Activated T-cell treated with anti-CD3 and anti-CD28 coated beads, Interleukin-2, amount 50 U/mL, for 72 hours (primary cell): ENCODE measurements at regions not wholly inside any gene's neighbourhood (a gene's known extent, or its start where the extent isn't known, plus 50 kb on each side); places are given as distances from the start of the nearest gene placed in this dataset.

Experiments used
- ATAC-seq, 2 donors: fragments of 150-1000 bp; cut with Tn5 transposase; replicated peaks in 1 of 2; 2 replicates each; pipeline ENCODE4 v1.10.0; 2021; ENCODE audit warnings: moderate library complexity in 2 of 2, mild to moderate bottlenecking in 1 of 2
- DNase-seq, 2 donors: peaks; one replicate each; pipeline ENCODE4 v3.0.0; 2021 to 2022; ENCODE audit warnings: mixed read lengths in 1 of 2
- H3K27ac Mint-ChIP-seq: one replicate; pipeline ENCODE4 v1.8.0; 2022; ENCODE audit warnings: mild to moderate bottlenecking, moderate library complexity, mixed read lengths
- H3K27me3 Mint-ChIP-seq: one replicate; pipeline ENCODE4 v1.8.0; 2022; ENCODE audit warnings: low read depth, mixed read lengths
- H3K36me3 Mint-ChIP-seq, 2 donors: one replicate each; pipeline ENCODE4 v1.8.0; 2022; ENCODE audit warnings: mixed read lengths in 2 of 2, mild to moderate bottlenecking in 1 of 2; ENCODE audit not compliant: insufficient read depth in 2 of 2
- H3K4me1 Mint-ChIP-seq: one replicate; pipeline ENCODE4 v1.8.0; 2022; ENCODE audit warnings: low read depth, mixed read lengths
- H3K4me3 Mint-ChIP-seq, 2 donors: one replicate each; pipeline ENCODE4 v1.8.0; 2022; ENCODE audit warnings: mild to moderate bottlenecking in 2 of 2, mixed read lengths in 2 of 2, moderate library complexity in 2 of 2
- H3K9me3 Mint-ChIP-seq, 2 donors: one replicate each; pipeline ENCODE4 v1.8.0; 2022; ENCODE audit warnings: mixed read lengths in 2 of 2

DNA sequence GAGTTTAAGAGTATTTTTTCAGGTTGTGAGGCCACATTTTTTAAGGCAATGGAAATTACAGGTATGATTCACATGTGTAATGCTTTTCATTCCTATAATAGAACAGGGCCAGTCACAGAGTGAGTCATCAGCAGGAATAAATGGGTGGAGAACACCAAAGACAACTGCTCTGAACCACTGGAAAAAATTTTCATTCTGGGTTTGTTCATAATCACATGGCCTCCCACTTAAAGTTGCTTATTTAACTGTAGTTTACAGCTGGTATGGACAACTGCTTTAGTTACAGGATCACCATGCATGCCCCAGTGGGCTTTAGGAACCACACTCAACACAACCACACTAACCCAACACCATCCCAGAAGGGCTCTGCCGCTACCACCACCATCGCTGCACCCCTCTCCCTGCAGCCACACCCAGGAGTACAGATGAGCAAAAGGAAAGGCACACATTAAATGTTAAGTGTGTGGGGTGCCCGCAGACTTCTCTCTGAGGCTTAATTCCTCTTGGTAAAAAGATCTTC lies 107.0 kb upstream of the DST start:
- Mint-ChIP-seq H3K36me3 (no peaks in the 10 kb centered on the region), H3K4me1 (peaks cover 18% of the 10 kb centered on the region), H3K4me3 (no peak overlapping the region), H3K27me3 (no peaks in the 10 kb centered on the region), H3K27ac (no peak overlapping the region), H3K9me3 (no peaks in the 10 kb centered on the region)
- DNase-seq = no peak
- peak in 1 of 2 donors; percentile 32 for ATAC-seq

DNA sequence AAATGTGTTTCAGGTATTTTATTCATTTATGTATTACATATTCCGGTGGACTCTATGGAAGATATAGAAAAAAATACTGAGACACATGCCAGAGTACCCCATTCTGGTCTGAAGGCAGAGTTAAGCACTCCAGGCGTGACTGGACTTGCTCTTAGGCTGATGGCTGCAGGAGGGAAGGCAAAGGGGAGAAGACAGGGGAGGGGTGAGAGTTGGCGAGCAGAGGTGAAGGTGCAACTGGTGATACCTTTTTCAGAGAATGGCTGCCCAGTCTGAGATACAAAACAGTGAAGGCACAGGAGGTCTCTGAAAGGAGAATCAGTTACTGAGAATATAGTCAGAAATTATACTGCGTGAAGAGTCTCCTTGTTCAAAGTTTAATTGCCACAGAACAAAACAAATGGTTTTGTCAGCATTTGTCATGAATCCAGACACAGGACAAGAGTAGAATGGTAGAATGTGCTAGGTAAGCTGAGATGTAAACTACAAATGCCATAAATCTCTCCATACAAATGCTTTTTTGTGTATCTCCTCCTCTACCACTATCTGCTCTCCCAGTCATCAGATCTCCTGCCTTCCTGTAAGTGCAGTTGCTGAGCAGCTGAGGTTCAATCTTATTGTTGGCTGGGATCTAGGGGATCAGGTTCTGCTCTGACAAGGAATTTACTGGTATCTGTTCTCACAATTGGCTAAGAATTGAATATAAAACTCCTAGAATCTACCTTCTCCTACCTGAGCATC lies 104.2 kb upstream of the DST start:
- peaks cover 18% of the 10 kb centered on the region for H3K4me1 Mint-ChIP-seq
- ATAC-seq = no peak
- no peak overlapping the region for H3K4me3 Mint-ChIP-seq
- no peak overlapping the region for H3K27ac Mint-ChIP-seq
- H3K27me3 Mint-ChIP-seq = peaks cover 6% of the 10 kb centered on the region
- H3K36me3 Mint-ChIP-seq = no peaks in the 10 kb centered on the region
- H3K9me3 Mint-ChIP-seq = no peaks in the 10 kb centered on the region
- DNase-seq = no peak

DNA sequence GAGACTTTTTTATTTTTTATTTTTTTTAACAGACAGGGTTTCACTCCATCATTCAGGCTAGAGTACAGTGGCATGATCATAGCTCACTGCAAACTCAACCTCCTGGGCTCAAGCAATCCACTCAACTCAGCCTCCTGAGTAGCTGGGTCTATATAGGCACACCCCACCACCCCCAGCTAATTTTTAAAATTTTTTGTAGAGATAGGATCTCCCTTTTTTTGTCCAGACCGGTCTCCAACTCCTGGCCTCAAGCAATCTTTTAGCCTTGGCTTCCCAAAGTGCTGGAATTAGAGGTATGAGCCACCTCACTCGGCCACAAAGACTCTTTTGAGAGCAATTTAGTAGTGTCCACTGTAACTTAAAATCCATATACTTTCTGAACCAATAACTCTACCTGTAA lies 103.3 kb upstream of the DST start:
- H3K36me3 Mint-ChIP-seq = no peaks in the 10 kb centered on the region
- peaks cover 7% of the 10 kb centered on the region for H3K27me3 Mint-ChIP-seq
- no peak for ATAC-seq
- no peak overlapping the region for H3K4me3 Mint-ChIP-seq
- H3K4me1 Mint-ChIP-seq = peaks cover 18% of the 10 kb centered on the region
- no peaks in the 10 kb centered on the region for H3K9me3 Mint-ChIP-seq
- no peak overlapping the region for H3K27ac Mint-ChIP-seq
- DNase-seq = no peak

DNA sequence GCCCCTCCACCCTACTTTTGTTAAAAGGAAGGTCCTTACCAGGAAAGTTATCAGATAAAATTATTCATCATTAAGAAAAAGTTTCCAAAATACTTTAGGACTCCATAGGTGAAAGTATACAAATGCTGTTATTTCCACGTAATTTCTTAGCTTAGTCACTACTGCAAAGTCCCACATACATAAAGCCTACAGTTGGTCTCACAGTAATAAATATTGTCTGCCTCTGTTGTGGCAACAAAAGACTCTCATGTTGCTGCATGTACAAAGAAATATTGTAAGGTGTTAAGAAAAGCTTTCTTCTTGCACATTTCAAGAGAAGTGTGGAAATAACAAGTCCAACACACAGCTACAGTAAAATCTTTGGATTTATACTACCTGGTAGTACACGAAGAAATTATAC lies 102.4 kb upstream of the DST start:
- H3K4me3 Mint-ChIP-seq = no peak overlapping the region
- H3K9me3 Mint-ChIP-seq = no peaks in the 10 kb centered on the region
- DNase-seq = no peak
- H3K36me3 Mint-ChIP-seq = no peaks in the 10 kb centered on the region
- H3K27ac Mint-ChIP-seq = no peak overlapping the region
- H3K27me3 Mint-ChIP-seq = peaks cover 7% of the 10 kb centered on the region
- peaks cover 13% of the 10 kb centered on the region for H3K4me1 Mint-ChIP-seq
- ATAC-seq = no peak

DNA sequence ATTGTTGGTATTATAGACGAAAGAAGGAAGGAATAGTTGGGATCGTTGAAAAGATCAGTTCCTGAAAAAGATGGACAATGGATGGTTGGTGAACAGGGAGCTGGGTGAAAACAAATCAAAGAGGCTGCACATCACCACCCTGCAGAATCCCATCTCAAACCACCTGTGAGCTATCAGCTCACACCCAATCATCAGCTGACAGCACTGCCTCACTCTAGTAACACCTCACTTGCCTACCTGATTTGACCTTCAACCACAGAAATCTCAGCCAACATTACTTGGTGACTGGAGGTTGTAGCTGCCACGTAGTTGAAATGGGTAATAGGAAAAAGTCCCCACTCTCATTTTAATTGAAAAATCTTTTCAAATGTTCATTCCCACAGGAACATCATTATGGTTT lies 101.8 kb upstream of the DST start:
- Mint-ChIP-seq H3K36me3 (no peaks in the 10 kb centered on the region), H3K4me3 (no peak overlapping the region), H3K27me3 (peaks cover 7% of the 10 kb centered on the region), H3K4me1 (peaks cover 8% of the 10 kb centered on the region), H3K27ac (no peak overlapping the region), H3K9me3 (no peaks in the 10 kb centered on the region)
- no peak for ATAC-seq
- no peak for DNase-seq

DNA sequence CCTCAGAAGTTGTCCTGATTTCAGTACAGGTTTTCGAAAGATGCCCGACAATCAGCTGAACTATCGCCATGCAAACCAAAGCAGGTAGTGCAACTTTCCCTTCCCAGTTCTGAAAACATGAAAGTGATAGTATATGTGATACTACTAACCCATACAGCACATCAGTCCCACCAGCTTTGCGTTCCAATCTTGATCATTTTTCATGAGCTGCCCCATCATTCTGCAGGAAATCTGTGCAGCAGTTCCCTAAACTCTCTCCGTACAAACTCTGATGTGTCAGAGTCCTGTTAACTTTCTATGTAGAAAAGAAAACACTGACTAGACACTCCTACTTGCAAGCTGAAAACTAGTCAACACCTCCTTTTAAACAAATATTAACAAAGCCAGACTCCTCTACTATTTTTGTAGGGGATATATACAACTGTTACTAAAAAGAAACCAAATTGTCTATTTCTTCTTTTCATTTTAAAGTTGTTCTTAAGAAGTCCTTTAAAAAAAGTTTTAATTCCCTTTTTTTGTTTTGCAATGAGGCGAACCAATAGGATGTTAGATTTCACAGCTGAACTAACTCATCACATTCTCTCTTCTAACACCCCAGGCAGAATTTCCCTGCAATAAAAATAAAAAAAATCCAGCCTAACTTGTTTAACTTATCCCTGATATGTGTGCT lies 99.6 kb upstream of the DST start:
- DNase-seq = no peak
- Mint-ChIP-seq H3K27ac (no peak overlapping the region), H3K36me3 (no peaks in the 10 kb centered on the region), H3K9me3 (no peaks in the 10 kb centered on the region), H3K4me1 (no peaks in the 10 kb centered on the region), H3K27me3 (peaks cover 7% of the 10 kb centered on the region), H3K4me3 (no peak overlapping the region)
- no peak for ATAC-seq

DNA sequence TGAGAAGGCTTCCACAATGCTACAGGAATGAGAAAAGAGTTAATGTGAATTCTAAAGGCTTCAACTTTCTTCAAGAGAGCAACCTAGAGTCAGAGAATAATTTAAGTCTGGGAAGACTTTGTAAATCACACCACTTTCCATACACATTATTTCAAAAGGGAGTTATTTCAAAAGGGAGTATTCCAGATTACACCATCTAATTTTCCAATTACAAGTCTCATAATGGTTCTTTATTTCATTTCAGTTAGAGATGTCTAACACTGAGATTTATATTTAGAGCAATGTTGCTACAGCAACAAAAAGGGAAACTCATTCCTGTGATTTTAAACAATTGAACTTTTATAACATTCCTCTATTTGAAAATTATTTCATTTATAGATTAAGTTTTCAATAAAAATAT lies 98.8 kb upstream of the DST start:
- no peaks in the 10 kb centered on the region for H3K9me3 Mint-ChIP-seq
- H3K27me3 Mint-ChIP-seq = peaks cover 7% of the 10 kb centered on the region
- H3K36me3 Mint-ChIP-seq = no peaks in the 10 kb centered on the region
- no peaks in the 10 kb centered on the region for H3K4me1 Mint-ChIP-seq
- H3K4me3 Mint-ChIP-seq = no peak overlapping the region
- no peak overlapping the region for H3K27ac Mint-ChIP-seq
- DNase-seq (no peak), ATAC-seq (no peak)

DNA sequence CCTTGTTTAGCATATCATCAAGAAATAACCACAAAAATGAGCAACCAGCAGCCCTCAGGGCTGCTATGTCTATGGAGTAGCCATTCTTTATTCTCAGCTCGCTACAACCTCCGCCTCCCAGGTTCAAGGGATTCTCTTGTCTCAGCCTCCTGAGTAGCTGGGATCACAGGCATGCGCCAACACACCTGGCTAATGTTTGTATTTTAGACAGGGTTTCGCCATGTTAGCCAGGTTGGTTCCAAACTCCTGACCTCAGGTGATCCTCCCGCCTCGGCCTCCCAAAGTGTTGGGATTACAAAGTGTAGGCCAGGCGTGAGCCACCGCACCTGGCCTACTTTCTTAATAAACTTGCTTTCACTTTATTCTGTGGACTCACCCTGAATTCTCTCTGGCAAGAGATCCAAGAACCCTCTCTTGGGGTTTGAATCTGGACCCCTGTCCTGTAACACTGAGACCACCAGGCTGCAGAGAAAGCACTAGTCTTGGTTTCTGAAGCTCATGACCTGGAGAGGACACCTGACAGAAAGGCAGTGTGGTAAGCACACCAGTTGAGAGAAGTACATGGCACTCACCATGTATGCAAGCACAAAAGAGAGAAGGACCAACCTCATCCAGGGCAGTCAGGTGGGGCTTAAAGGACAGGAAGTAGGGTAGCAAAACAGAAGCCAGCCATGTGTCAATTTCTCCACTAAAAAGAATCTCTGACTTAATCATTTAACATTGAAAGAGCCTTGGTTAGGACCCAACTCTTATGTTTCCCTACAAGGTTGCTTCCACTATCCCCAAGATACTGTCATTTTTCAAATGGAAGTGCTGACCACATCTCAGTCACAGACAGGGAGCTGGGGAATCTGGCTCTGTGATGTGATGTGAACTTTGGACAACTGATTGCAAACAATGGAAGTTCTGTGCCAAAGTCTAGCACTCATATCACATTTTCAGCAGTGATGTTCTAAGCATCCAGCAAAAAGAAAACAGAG lies 97.4 kb upstream of the DST start:
- ATAC-seq (no peak), DNase-seq (no peak)
- no peak overlapping the region for H3K27ac Mint-ChIP-seq
- no peaks in the 10 kb centered on the region for H3K36me3 Mint-ChIP-seq
- H3K27me3 Mint-ChIP-seq = peaks cover 7% of the 10 kb centered on the region
- H3K9me3 Mint-ChIP-seq = no peaks in the 10 kb centered on the region
- H3K4me3 Mint-ChIP-seq = no peak overlapping the region
- no peaks in the 10 kb centered on the region for H3K4me1 Mint-ChIP-seq

DNA sequence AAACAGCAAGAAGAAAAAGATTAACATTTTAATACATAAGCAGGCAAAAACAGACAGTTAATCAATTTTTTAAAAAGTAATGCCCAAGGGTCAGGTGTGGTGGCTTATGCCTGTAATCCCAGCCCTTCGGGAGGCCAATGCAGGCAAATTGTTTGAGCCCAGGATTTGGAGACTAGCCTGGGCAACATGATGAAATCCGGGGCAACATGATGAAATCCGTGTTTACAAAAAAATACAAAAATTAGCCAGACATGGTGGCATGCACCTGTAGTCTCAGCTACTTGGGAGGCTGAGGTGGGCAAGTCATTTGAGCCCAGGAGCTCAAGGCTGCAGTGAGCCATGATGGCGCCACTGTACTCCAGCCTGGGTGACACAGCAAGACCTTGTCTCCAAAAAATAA lies 94.1 kb upstream of the DST start:
- no peak for DNase-seq
- ATAC-seq = no peak
- Mint-ChIP-seq H3K9me3 (no peaks in the 10 kb centered on the region), H3K4me1 (no peaks in the 10 kb centered on the region), H3K27ac (no peak overlapping the region), H3K36me3 (no peaks in the 10 kb centered on the region), H3K27me3 (no peaks in the 10 kb centered on the region), H3K4me3 (no peak overlapping the region)

DNA sequence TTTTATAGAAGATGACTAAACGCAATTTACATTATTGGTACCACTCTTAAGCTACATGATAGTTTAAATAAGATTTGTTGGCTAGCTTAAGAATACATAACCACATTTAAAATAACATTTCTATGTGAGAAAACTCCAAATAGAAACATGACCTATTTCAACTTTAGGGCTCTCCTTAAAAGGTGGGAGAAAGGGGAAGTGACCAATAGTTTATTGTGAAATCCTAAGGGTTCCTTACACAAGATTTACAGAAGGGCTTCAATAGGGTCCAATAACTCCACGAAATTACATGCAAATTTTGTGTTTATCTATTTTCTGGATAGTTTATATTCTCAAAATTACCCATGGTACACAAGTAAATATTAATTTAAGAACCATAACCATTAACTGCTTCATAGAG lies 91.6 kb upstream of the DST start:
- ATAC-seq = no peak
- H3K36me3 Mint-ChIP-seq = no peaks in the 10 kb centered on the region
- H3K27me3 Mint-ChIP-seq = no peaks in the 10 kb centered on the region
- no peak for DNase-seq
- H3K4me3 Mint-ChIP-seq = no peak overlapping the region
- no peaks in the 10 kb centered on the region for H3K4me1 Mint-ChIP-seq
- no peak overlapping the region for H3K27ac Mint-ChIP-seq
- no peaks in the 10 kb centered on the region for H3K9me3 Mint-ChIP-seq

DNA sequence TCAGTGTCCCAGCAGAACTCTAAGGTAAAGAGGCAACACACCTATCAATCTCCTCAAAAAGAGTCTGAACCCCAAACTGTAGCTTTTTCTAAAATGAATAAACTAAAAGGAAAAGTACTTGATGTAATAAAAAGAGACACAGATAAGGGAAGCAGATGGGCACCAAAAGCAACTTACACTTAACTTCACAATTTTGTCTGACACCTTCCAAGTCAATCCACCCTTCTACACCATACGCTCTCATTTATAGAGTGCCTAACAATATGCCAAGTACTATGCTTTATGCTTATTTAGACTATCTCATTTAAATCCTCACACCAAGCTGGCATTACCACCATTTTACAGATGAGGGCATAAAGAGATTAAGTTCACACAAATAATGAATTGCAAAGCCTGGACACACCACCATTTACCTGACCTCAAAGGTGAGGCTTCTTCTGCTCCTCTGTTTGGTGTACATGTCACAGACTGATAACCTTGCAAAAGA lies 90.6 kb upstream of the DST start:
- ATAC-seq (no peak), DNase-seq (no peak)
- no peaks in the 10 kb centered on the region for H3K27me3 Mint-ChIP-seq
- H3K27ac Mint-ChIP-seq = no peak overlapping the region
- no peaks in the 10 kb centered on the region for H3K9me3 Mint-ChIP-seq
- no peaks in the 10 kb centered on the region for H3K36me3 Mint-ChIP-seq
- no peak overlapping the region for H3K4me3 Mint-ChIP-seq
- no peaks in the 10 kb centered on the region for H3K4me1 Mint-ChIP-seq

DNA sequence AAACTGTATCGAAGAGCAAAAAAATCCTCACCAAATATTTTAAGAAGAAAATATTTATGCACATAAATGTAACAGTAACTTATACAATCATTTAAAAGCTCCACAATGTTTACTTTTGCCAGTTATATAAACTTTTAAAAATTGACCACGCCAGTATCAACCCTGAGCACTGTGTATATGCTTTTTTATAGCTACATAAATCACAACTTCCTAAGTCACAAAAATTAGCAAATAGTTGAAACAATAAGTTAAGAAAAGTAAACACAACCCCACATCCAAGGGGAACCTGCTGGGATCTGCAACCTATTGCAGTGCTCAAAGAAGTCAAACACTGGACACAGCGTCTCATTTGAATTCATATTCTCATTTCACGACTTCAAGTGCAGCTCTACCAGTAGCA lies 89.8 kb upstream of the DST start:
- Mint-ChIP-seq H3K27ac (no peak overlapping the region), H3K9me3 (no peaks in the 10 kb centered on the region), H3K4me3 (no peak overlapping the region), H3K36me3 (no peaks in the 10 kb centered on the region), H3K4me1 (no peaks in the 10 kb centered on the region), H3K27me3 (no peaks in the 10 kb centered on the region)
- DNase-seq (no peak), ATAC-seq (no peak)
